A673 (cell line): ENCODE measurements at regions not wholly inside any gene's neighbourhood (a gene's known extent, or its start where the extent isn't known, plus 50 kb on each side); places are given as distances from the start of the nearest gene placed in this dataset.

ENCODE experiments used
- EZH2 ChIP-seq: fragments of 200-600 bp; sonication (generic); IDR thresholded peaks from 2 replicates; pipeline ENCODE4 v1.6.1; 2017; ENCODE audit warnings: borderline replicate concordance, low read depth, mild to moderate bottlenecking, mixed read lengths, antibody characterized with exemption, low read length; ENCODE audit not compliant: poor library complexity, severe bottlenecking
- TF ChIP-seq, protein P1 (sequence below): fragments of 300-800, 200-600 bp; sonication (generic); conservative IDR thresholded peaks from 2 replicates; pipeline ENCODE4 v1.5.1; 2017; ENCODE audit warnings: low read depth, mild to moderate bottlenecking, antibody characterized with exemption, low read length, moderate library complexity, mixed read lengths

DNA sequence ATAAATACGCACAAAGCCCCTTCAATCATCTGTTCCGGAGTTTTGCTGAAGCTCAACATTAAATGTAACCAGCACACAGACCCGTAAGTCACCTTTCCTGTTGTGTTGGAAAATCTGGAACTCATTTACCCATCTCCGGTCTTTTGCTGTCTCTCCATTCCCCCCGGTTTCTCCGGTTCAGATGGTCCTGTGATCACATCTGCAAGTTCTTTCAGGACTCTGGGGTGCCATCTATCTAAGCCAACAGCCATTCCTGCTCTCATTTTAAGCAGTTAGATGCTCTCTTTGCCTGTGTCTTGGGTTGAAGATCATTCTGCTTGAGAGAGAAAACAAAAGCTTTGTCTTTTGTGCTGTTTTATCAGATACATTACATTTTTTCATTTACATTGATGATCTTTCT, 91.7 kb upstream of the TGIF1 start:
- no peak for TF ChIP-seq EZH2
- TF ChIP-seq, protein P1, sequence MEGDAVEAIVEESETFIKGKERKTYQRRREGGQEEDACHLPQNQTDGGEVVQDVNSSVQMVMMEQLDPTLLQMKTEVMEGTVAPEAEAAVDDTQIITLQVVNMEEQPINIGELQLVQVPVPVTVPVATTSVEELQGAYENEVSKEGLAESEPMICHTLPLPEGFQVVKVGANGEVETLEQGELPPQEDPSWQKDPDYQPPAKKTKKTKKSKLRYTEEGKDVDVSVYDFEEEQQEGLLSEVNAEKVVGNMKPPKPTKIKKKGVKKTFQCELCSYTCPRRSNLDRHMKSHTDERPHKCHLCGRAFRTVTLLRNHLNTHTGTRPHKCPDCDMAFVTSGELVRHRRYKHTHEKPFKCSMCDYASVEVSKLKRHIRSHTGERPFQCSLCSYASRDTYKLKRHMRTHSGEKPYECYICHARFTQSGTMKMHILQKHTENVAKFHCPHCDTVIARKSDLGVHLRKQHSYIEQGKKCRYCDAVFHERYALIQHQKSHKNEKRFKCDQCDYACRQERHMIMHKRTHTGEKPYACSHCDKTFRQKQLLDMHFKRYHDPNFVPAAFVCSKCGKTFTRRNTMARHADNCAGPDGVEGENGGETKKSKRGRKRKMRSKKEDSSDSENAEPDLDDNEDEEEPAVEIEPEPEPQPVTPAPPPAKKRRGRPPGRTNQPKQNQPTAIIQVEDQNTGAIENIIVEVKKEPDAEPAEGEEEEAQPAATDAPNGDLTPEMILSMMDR, result no peak
